ENCODE measurements at regions not wholly inside any gene's neighbourhood (a gene's known extent, or its start where the extent isn't known, plus 50 kb on each side); places are given as distances from the start of the nearest gene placed in this dataset.
"Not testable (repeated sequence)": the region's sequence is repeated elsewhere in the genome, so short reads cannot be mapped to it uniquely, and the experiment has no call there.

GRCh38 chr5:38148021-38148625 is 110.2 kb upstream of the EGFLAM start:
- DNase-seq (ENCODE audit: low spot score) = no peak

GRCh38 chr5:38143384-38143783 is 115.0 kb upstream of the EGFLAM start:
- no peak for DNase-seq (ENCODE audit: low spot score)

DNA sequence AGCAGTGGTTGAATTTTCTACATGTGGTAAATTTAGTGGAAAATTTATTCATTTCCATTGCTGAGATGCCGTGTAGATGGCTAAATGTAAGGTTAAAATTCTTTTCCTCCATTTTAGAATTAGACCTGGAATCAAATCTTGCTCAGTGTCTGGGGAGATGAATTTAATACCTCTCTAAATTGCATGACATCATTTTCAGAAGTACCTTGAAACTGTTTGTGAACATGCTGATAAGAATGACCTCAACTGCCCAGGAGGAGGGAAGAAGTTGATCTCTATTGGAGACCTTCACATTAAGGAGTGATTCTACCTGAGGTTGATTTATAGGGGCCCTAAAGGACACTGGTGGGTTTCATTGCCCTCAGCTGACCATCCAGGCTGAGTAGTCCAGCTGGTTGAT is 116.7 kb upstream of the EGFLAM start:
- no peak for DNase-seq (ENCODE audit: low spot score)

GRCh38 chr5:38138574-38138973 is 119.8 kb upstream of the EGFLAM start:
- DNase-seq (ENCODE audit: low spot score) = no peak

DNA sequence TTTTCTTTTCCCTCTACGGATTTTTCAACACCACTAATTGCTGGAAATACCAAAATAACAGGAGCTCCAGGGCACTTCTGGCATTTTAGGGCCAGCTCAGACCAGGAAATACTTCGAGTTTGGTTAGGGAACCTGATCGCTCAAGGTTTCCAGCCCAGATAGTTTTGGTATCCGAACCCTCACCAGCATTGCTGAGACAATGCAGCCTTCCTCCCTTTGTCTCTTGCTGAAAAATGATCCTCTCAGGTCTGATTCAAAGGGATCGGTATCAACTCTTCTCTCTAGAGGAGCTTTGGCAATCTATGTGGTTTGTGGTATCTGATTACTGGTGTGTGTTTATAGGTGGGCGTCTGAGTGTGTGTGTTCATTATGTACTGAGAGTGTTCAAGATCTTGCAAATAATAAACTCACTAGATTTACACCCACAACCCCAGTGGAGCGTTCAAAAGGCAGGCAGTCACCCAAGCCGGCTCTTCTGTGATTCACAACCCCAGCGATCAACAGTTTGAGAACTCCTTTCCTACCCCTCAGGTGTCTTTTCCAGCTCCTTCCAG is 122.8 kb upstream of the EGFLAM start:
- no peak for DNase-seq (ENCODE audit: low spot score)

- DNase-seq (ENCODE audit: low spot score) = no peak
These were observed 123.5 kb upstream of the EGFLAM start for GRCh38 chr5:38134810-38135209.

DNA sequence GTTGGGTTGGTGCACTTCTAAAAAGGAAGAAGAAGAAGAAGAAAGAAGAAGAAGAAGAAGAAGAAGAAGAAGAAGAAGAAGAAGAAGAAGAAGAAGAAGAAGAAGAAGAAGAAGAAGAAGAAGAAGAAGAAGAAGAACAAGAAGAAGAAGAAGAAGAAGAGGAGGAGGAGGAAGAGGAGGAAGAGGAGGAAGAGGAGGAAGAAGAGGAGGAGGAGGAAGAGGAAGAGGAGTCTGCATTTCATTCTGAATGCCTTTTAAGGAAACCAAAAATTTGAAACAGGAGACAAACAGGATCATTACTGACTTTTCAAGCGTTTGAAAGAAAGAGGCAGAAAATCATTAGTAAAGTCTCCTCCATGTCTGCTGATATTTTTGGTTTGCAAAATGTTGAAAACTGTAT is 124.1 kb upstream of the EGFLAM start:
- DNase-seq (ENCODE audit: low spot score) = not testable (repeated sequence)

GRCh38 chr5:38131686-38132085 is 126.7 kb upstream of the EGFLAM start:
- no peak for DNase-seq (ENCODE audit: low spot score)

DNA sequence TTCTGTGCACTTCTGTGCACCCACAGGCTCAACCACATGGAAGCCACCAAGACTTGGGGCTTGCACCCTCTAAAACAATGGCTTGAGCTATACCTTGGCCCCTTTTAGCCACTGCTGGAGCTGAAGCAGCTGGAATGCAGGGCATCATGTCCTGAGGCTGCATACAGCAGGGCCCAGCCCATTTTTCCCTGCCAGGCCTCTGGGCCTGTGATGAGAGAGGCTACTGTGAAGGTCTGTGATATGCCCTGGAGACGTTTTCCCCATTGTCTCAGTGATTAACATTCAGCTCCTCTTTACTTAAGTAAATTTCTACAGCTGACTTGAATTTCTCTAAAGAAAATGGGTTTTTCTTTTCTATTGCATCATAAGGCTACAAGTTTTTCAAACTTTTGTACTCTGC is 134.0 kb upstream of the EGFLAM start:
- DNase-seq (ENCODE audit: low spot score) = no peak

- DNase-seq (ENCODE audit: low spot score) = no peak
These were observed 136.9 kb upstream of the EGFLAM start for GRCh38 chr5:38121420-38121819.

GRCh38 chr5:38119836-38120235 is 138.5 kb upstream of the EGFLAM start:
- no peak for DNase-seq (ENCODE audit: low spot score)

DNA sequence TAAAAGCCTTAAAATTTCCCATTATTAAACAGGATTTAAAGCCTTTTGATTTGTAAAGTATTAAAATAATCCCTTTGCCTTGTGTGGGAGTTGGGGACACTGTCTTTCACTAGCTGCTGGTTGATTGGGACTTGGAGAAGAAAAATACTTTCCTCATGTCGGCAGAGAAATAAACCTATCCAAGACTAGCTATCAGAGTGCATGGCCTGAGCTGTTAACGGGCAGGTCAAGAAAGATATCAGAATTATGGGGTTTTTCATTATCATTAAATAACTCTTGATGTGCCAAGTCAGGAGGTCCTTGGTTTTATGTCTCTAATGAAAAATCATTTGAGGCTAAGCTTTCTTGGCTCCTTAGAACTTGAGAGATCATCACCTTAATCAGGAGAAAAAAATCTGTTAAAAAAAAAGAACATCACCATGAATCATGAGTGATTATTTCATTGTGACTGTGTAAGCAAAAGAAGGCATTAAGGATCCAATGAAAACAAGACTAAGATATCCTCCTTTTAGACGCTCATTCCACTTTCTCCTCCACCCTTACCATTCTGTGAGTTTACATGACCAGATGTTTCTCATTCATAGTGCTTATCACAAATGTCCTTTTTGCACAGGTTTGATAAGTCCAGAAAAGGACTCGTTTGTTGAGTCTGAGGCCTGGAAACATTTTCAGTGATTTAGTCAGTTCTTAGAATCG is 140.4 kb upstream of the EGFLAM start:
- no peak for DNase-seq (ENCODE audit: low spot score)

DNA sequence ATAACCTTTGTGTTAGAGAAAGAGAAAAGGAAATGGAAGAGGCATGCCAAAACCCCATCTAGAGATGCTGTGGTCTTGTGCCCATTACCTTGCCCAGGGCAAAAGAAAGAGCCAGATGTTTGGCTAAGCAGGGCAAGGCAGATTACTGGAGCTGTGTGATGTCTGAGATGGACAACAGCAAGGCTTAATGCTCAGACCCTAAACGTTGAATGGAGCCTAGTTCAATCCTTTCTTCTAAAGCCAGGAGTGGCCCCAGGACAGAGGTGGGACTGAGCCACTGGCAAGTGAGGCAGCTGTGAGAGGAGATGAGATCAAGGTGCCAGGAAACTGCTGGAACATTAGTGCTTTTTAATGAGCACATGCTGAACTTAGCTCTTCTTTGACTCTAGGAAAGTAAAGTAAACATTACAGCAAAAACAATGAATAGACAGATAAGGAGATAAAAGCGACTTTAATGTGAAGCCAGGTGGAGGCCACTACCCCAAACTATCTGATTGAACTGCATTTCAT is 143.0 kb upstream of the EGFLAM start:
- no peak for DNase-seq (ENCODE audit: low spot score)

DNA sequence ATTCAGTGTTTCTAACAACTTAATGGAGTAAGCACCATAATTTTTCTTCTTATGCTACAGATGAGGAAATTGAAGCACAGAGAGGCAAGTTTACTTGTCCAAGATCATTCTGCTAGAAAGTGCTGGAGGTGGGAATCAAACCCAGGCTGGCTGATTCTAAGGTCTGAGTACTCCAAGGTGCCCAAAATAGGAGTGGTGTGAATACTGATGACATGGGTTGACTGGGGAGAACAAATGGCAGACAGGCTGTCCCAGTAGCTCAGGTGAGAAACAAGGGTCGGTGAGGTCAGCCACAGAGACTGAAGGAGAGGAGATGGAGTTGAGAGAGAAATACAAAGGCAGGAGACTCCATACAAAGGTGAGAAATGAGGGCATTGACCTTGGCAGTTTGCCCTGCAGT is 144.5 kb upstream of the EGFLAM start:
- DNase-seq (ENCODE audit: low spot score) = no peak

- DNase-seq (ENCODE audit: low spot score) = no peak
These were observed 144.9 kb upstream of the EGFLAM start for GRCh38 chr5:38113456-38113855.

GRCh38 chr5:38112938-38113337 is 145.4 kb upstream of the EGFLAM start:
- no peak for DNase-seq (ENCODE audit: low spot score)

- no peak for DNase-seq (ENCODE audit: low spot score)
These were observed 148.2 kb upstream of the EGFLAM start for GRCh38 chr5:38110130-38110529.

DNA sequence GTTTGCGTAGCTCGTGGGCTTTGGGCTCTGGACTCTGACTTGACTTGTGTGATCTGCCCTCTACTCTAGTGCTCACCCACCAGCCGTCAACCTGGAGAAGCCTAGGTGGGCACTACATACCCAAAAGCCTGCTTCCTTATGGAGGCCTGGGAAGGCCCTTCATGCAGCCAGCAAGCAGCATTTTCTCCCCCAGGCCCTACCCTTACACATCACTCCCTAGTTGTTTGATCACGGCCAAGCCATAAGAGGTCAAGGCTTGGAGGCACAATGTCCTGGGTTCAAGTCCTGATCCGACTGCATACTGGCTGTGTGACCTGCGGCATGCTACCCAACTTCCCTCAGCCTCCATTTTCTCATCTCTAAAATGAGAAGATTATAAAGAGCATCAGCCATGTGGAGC is 151.3 kb upstream of the EGFLAM start:
- DNase-seq (ENCODE audit: low spot score) = no peak

DNA sequence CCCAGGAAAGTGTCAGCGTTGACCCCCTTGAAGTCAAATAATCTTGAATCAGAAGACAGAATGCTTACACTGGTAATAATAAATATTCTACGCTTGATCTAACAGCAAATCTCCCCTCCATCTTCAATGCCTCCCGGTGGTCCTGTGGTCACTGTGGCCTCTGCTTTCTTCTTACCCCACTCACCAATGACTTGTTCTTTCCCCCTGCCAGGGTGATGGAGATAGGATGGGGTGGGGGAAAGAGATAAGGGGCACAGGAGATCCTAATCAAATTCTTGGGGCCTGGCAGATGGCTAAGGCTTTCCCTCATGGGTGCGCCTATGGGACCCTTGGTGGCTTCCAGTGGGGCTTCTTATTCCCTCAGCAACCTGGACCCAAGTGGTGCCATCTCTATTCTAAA is 152.6 kb upstream of the EGFLAM start:
- DNase-seq (ENCODE audit: low spot score) = no peak

GRCh38 chr5:38105231-38105570 is 153.2 kb upstream of the EGFLAM start:
- no peak for DNase-seq (ENCODE audit: low spot score)

GRCh38 chr5:38104497-38105230 is 153.7 kb upstream of the EGFLAM start:
- no peak for DNase-seq (ENCODE audit: low spot score)

GRCh38 chr5:38101897-38102296 is 156.5 kb upstream of the EGFLAM start:
- no peak for DNase-seq (ENCODE audit: low spot score)
